ENCODE measurements at regions not wholly inside any gene's neighbourhood (a gene's known extent, or its start where the extent isn't known, plus 50 kb on each side); places are given as distances from the start of the nearest gene placed in this dataset.
"Not testable (repeated sequence)": the region's sequence is repeated elsewhere in the genome, so short reads cannot be mapped to it uniquely, and the experiment has no call there.

DNA sequence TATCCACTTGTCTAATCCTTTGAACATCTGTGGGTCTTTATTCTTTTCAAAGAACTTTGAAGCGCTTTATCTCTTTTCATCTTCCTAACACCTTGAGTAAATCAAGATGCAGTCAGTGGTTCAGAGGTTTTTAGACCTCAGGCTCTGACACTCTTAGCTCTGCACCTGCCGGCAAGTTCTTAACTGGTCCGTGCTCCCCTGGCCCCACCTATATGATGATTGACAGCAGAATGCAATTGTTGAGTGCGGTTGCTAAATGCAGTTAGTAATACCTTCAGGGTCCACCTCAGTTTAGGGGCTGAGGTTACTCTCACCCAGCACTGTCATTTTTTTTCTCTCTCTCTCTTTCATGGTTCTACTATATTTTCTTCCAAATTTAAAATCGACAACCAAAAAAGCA is 854.2 kb upstream of the AUTS2 start:
- no peak for DNase-seq (ENCODE audit: low read depth in 2 of 2)

DNA sequence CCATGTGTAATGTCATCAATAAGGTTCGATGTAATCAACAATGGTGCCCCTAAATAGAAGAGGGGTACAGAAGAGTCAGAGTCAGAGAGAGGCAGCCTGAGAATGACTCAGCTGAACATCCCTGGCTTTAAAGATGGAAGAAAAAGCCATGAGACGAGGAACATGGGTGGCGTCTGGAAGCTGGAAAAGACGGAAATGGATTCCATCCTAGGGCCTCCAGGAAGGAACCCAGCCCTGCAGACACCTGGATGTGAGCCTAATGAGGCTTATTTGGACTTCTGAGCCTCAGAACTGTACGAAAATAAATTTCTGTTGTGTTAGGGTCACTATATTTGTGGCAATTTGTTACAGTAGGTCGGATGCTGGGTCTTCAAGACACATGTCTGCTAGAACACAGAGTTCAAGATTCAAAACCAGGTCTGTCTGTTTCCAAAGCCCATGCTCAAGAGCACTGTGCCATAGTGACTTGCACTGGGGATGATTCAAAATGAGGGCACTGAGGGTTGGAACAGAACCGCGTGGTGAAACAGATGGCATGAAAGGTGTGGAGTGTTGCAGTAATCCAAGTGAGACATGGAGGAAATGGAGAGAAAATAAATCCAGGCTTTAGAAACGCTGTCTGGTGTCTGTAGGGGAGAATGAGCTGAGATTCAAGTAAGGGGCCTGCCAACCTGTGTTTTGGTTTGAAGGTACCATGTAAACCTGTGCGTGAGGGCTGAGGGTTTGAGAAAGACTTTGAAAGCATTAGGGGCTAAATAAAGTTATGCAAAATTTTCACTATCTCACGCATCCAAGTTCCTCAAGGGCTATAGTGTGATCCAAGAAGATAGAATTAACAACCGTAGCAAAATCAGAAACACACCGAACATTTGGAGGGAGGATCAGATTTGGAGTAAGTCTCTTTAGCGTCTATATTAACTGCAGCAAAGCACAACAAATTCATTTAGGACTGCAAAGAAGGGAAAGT is 849.1 kb upstream of the AUTS2 start:
- no peak for DNase-seq (ENCODE audit: low read depth in 2 of 2)

DNA sequence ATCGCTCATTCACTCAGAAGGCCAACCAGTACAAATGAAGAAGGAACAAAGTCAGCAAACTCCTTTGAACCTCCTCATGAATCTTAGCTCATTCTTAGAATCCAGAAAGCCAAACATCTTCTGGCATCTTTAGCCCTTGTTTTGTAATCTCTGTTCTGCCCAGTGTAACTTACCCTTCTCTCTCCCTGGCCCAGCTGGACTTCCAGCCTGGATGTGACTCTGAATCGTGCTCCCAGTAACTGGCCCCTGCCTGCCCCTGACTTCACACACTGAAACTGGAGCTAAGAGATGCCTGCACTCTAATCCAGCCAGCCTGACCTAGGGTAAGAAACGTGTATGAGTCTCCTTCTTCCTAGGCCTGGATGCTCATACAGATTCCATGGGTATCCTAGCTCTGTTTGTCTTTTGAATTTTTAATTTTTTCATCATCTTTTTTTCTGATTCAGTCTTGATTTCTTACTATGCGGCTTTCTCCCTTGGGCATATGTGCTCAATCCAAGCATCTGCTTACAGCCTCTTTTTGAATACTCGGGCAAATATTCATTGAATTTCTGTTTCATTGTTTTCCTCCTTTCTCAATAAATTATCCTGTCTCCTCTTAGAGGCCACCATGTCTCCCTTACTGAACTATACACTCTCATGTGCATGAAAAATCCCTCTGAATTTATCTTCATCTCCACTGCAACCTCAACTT is 845.6 kb upstream of the AUTS2 start:
- DNase-seq (ENCODE audit: low read depth in 2 of 2) = no peak

DNA sequence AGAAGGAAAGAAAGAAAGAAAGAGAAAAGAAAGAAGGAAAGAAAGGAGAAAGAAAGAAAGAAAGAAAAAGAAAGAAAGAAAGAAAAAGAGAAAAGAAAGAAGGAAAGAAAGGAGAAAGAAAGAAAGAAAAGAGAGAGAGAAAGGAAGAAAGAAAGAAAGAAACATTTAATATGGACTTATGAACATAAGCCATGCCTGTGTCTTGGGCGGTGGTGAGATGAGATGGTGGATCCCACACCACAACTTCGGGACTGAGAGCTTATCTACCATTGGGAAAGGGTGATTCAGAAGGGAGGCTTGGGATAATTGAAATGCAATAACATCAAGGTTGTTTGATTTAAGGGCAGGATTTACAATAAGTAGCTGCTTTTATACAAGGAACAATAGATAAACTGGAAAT is 843.9 kb upstream of the AUTS2 start:
- DNase-seq (ENCODE audit: low read depth in 2 of 2) = no peak

DNA sequence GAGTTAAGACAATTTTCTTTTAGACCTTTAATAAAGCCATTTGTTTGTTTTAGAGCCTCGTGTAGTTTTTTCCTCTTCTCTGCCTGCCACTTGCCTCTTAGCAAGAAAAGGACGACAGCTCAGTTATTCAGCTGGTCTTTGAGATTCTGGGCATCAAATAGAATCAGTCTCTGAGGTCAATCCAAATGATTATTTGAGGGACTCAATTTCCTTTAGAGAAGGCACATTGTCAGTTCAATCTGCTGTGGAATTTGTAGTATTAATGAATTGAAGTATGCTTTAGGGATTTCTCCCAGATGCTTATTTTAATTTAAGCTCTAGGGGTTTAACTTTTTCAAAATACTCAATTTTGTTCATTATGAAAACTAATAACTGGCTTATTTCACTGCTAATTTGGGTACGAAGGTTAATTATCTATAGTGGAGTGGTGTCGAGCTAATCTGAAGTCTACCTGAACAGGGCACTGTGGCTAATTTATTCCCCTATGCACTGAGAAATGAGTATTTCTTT is 841.2 kb upstream of the AUTS2 start:
- DNase-seq (ENCODE audit: low read depth in 2 of 2) = no peak

GRCh38 chr7:68760556-68760955 is 837.7 kb upstream of the AUTS2 start:
- no peak for DNase-seq (ENCODE audit: low read depth in 2 of 2)

DNA sequence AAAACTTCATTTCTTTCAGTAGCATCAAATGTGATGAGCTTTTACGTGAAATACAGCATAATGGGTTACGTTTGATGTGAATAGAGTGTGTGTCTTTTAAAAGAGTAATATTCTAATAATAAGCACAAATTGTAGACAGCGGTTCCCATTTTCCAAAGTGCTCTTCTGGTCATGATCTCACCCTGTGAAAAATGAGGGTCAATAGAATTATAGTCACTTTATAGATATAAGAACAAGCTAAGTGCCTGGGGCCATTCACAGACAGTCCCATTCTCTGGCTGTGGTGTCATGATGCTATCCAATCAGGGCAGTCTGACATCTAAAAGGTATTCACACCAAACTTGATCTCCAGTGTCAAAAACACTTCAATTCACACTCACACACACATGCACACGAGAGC is 830.8 kb upstream of the AUTS2 start:
- DNase-seq (ENCODE audit: low read depth in 2 of 2) = no peak

DNA sequence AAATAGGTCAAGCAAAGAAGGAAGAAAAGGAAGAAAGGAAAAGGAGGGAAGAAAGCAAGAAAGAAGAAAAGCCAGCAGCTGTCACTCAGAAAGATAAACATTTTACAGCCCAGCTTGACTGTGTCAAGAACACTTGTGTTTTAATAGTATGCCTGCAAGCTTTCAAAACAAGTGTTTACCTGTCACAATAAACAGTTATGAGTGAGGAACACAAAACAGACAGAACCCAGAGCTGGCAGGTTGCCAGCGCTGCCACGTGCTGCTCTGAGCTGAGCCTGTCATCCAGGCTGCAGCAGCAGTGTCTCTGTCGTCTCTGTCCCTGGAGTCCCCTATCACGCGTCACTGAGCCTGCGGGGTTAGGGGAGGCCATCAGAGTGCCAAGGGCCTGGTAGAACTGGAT is 827.6 kb upstream of the AUTS2 start:
- no peak for DNase-seq (ENCODE audit: low read depth in 2 of 2)

DNA sequence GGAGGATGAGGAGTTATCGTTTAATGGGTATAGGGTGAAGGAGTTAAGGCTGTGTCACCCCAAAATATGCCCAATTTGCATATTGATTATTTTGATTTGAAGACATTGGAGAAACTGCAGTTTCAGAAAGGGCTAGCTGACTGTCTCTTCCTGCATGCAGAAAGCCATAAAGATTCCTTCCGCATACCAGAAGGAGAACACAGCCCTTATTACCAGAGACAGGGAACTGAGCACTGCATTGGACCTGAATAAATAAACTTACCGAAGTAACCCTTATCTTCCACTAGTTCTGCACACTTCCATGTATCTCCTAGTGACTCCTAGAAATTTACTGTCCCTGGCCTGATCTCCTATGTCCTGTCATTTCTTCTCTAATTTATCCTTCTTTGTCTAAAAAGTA is 821.9 kb upstream of the AUTS2 start:
- DNase-seq (ENCODE audit: low read depth in 2 of 2) = no peak

- no peak for DNase-seq (ENCODE audit: low read depth in 2 of 2)
Observed at GRCh38 chr7:68783684-68784083, 814.6 kb upstream of the AUTS2 start.

- no peak for DNase-seq (ENCODE audit: low read depth in 2 of 2)
Observed at GRCh38 chr7:68785036-68785435, 813.2 kb upstream of the AUTS2 start.

GRCh38 chr7:68787566-68787965 is 810.7 kb upstream of the AUTS2 start:
- no peak for DNase-seq (ENCODE audit: low read depth in 2 of 2)

DNA sequence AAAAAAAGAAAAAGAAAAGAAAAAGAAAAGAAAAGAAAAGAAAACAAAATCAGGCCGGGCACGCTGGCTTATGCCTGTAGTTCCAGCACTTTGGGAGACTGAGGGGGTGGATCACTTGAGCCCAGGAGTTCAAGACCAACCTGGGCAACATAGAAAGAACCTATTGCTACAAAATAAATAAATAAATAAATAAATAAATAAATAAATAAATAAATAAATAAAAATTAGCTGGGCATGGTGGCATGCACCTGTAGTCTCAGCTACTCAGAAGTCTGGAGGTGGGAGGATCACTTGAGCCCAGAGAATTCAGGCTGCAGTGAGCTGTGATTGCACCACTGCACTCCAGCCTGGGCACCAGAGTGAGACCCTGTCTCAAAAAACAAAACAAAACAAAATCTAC is 809.7 kb upstream of the AUTS2 start:
- not testable (repeated sequence) for DNase-seq (ENCODE audit: low read depth in 2 of 2)

- DNase-seq (ENCODE audit: low read depth in 2 of 2) = no peak
Observed at GRCh38 chr7:68789597-68789996, 808.7 kb upstream of the AUTS2 start.

DNA sequence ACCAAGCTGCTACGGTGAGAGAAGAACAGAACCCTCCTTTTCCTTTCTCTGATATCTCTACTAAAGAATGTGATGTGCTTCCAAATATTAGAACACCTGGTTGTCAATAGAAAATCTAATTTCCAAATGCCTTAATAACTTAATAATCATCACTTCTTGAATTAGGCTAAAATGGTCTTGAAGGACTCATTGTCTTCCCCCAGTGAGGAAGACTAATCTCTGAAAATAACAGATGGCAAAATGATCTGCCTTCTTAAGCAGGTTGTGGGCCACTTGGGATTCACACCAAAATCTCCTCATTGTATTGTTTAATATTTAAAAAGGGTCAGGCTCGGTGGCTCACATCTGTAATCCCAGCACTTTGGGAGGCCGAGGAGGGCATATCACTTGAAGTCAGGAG is 805.9 kb upstream of the AUTS2 start:
- DNase-seq (ENCODE audit: low read depth in 2 of 2) = no peak

GRCh38 chr7:68793513-68793912 is 804.8 kb upstream of the AUTS2 start:
- DNase-seq (ENCODE audit: low read depth in 2 of 2) = no peak

- DNase-seq (ENCODE audit: low read depth in 2 of 2) = no peak
Observed at GRCh38 chr7:68800316-68800715, 798.0 kb upstream of the AUTS2 start.

DNA sequence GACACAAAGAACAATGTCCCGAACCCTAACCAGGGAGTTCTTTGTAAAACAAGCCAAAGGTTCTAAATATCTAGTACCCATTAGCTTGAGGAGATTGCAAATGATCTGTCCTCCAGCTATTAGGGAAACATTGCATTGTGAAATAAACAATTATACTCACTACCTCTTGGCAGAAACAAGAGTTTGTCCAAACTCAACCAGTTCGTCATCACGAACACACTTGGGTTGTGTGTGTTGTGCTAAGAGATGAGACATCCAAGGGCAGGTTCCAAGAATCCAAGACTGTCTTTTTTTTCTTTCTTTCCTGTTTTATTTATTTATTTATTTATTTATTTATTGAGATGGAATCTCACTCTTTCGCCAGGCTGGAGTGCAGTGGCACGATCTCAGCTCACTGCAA is 793.1 kb upstream of the AUTS2 start:
- DNase-seq (ENCODE audit: low read depth in 2 of 2) = no peak

GRCh38 chr7:68807666-68808065 is 790.6 kb upstream of the AUTS2 start:
- no peak for DNase-seq (ENCODE audit: low read depth in 2 of 2)

DNA sequence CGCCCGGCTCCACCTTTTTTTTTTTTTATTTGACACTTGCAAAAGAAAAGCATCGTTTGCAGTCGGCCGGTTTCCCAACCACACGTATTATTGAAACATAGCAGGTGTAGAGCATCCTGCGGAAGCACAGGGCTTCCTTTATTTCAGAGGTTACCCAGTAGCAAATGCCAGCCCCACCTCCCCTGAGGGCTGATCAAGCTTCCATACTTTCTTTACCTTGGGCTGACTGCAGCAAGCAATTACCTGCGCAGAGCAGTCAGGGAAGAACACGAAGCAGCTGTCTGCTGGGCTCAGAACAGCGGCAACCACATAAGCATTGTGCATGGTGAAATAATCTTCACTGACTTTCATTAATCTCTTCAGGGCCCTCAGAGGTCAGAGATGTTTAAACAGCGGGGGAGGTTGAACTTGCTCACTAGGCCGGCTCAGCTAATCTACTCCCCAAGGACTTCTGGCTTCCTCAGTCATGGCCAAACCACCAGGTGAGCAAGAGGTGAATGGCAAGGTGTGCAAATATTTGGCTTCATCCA is 784.7 kb upstream of the AUTS2 start:
- no peak for DNase-seq (ENCODE audit: low read depth in 2 of 2)

DNA sequence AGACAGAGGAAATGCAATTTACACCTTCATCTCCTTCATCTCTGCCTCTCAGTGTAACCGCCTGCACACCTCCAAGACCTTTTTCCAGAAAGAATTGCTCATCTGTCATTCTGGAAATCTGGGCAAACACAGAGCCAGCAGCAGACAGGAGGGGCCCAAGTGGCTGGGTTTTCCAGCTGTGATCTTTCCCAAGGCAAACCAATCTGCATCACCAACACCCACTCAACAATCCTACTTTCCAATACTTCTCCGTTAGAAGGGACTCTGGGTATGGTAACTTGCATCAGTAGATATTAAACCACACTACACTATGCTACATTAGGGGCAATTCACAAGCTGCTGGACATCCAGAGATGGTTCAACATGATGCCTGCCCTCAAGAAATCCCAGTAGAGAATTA is 781.8 kb upstream of the AUTS2 start:
- DNase-seq (ENCODE audit: low read depth in 2 of 2) = no peak

DNA sequence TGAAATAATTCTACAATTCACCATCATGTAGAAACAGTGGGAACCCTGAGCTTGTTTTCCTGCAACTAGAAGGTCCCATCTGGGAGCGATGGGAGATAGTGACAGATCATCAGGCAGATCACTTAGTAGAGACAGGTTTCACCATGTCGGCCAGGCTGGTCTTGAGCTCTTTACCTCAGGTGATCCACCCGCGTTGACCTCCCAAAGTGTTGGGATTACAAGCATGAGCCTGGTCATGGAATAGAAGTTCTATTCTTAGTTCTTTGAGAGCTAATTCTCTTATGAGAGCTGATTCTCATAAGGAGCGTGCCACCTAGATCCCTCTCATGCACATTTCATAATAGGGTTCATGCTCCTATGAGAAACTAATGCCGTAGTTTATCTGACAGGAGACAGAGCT is 778.0 kb upstream of the AUTS2 start:
- no peak for DNase-seq (ENCODE audit: low read depth in 2 of 2)

DNA sequence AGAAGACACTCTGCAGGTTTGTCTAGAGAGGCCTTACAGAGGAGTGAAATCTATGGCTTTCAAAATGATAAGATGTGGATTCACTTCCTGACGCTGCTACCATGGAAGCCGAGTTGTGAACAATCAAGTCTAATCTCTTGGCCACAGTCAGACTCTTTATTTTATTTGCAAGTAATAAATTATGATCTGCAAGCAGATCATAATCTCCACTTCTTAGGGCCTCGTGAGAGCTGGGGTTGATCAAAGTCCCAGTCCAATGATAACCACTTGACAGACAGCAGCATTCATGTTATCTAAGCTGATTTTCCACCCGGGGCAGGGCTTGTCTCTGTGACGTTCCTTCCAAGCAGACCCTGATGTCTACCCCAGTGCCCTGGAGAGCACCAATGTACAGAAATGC is 776.4 kb upstream of the AUTS2 start:
- no peak for DNase-seq (ENCODE audit: low read depth in 2 of 2)
